ENCODE measurements at regions not wholly inside any gene's neighbourhood (a gene's known extent, or its start where the extent isn't known, plus 50 kb on each side); places are given as distances from the start of the nearest gene placed in this dataset.

- peak overlapping the region; percentile 64 for H3K4me3 ChIP-seq (ENCODE audit: low read depth, low read length)
- TF ChIP-seq CTCF (IDR thresholded peaks at IDR 0.05; ENCODE audit: borderline replicate concordance, insufficient read depth, low read depth, low read length): no peak
Observed at GRCh38 chr2:61763605-61764034, 90.2 kb downstream of the FAM161A start.

DNA sequence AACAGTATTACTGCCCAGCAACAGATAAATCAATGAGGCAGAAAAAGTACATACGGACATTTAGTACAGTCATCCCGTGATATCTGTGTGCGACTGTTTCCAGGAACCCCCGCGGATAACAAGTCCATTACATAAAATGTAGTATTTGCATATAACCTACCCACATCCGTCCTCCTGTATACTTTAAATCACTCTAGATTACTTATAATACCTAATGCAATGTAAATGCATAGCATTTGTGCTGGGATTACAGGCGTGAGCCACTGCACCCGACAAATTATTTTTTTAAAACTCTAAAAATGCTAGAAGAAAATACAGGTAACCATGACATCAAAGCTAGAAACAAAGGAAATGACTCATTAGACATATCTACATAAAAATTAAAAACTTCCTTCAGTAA, 91.6 kb downstream of the FAM161A start:
- no peak overlapping the region for H3K4me3 ChIP-seq (ENCODE audit: low read depth, low read length)
- TF ChIP-seq CTCF (IDR thresholded peaks at IDR 0.05; ENCODE audit: borderline replicate concordance, insufficient read depth, low read depth, low read length): no peak

DNA sequence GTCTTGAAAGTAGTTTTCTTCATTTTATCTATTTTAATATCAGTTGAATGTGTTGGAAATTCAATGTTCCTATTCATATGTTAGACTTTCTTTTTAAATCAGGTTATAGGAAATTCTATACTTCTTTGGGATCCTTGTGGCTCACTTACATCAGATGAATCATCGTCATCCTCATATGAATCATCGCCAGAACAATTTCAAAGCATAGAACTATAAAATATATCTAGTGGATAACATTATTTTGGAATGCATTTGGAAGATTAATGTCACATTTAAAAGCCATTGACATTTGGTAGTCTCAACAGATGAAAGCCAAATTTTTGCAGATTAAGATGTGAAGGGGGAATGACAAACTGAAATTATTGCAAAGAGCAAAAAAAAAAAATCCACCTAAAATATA, 94.1 kb downstream of the FAM161A start:
- no peak overlapping the region for H3K4me3 ChIP-seq (ENCODE audit: low read depth, low read length)
- no peak for TF ChIP-seq CTCF (IDR thresholded peaks at IDR 0.05; ENCODE audit: borderline replicate concordance, insufficient read depth, low read depth, low read length)

DNA sequence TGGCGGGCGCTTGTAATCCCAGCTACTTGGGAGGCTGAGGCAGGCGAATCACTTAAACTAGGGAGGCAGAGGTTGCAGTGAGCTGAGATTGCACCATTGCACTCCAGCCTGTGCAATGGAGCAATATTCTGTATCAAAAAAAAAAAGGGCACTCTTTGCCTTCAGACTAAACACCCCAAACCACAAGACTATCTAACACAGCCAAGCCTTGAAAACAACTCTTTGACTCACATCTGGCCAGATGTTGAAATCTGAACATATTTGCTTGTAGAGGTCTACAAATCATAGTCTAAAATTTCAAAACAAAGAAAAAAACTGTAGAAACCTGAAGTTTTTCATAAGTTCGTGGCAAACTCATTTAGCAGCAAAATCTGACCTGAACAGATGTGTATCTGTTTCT, 94.9 kb downstream of the FAM161A start:
- no peak for TF ChIP-seq CTCF (IDR thresholded peaks at IDR 0.05; ENCODE audit: borderline replicate concordance, insufficient read depth, low read depth, low read length)
- H3K4me3 ChIP-seq (ENCODE audit: low read depth, low read length): no peak overlapping the region

GRCh38 chr2:61758159-61758558, 95.7 kb downstream of the FAM161A start:
- no peak overlapping the region for H3K4me3 ChIP-seq (ENCODE audit: low read depth, low read length)
- no peak for TF ChIP-seq CTCF (IDR thresholded peaks at IDR 0.05; ENCODE audit: borderline replicate concordance, insufficient read depth, low read depth, low read length)

GRCh38 chr2:61753512-61753911, 100.3 kb downstream of the FAM161A start:
- TF ChIP-seq CTCF (IDR thresholded peaks at IDR 0.05; ENCODE audit: borderline replicate concordance, insufficient read depth, low read depth, low read length): no peak
- H3K4me3 ChIP-seq (ENCODE audit: low read depth, low read length): no peak overlapping the region

GRCh38 chr2:61750624-61751023, 103.2 kb downstream of the FAM161A start:
- TF ChIP-seq CTCF (IDR thresholded peaks at IDR 0.05; ENCODE audit: borderline replicate concordance, insufficient read depth, low read depth, low read length): no peak
- H3K4me3 ChIP-seq (ENCODE audit: low read depth, low read length): no peak overlapping the region
